NCI-H1092 treated with DMSO at 0.1 percent for 48 hours (cell line): ENCODE measurements at regions not wholly inside any gene's neighbourhood (a gene's known extent, or its start where the extent isn't known, plus 50 kb on each side); places are given as distances from the start of the nearest gene placed in this dataset.
A peak's percentile ranks its signal among the peaks of the same experiment; 100 is the strongest.
"Not testable (repeated sequence)": the region's sequence is repeated elsewhere in the genome, so short reads cannot be mapped to it uniquely, and the experiment has no call there.

ENCODE experiments used
- DNase-seq: peaks from one replicate; lab custom pipeline; 2025; lab: John Stamatoyannopoulos, UW

DNA sequence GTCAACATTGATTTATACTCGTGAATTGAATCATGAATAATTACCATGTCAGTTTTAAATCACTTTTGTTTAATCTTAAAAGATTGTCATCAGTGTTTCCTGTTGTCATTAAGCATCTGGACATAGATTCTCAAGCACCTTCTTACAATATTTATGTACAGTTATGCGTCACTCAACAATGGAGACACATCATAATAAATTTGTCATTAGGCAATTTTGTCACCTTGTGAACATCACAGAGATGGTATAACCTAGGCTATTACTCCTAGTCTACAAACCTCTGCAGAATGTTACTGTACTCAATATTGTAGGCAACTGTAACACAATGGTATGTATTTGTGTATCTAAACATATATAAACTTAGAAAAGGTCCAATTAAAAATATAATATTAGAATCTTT, 2130.9 kb upstream of the PCDH20 start:
- no peak for DNase-seq

DNA sequence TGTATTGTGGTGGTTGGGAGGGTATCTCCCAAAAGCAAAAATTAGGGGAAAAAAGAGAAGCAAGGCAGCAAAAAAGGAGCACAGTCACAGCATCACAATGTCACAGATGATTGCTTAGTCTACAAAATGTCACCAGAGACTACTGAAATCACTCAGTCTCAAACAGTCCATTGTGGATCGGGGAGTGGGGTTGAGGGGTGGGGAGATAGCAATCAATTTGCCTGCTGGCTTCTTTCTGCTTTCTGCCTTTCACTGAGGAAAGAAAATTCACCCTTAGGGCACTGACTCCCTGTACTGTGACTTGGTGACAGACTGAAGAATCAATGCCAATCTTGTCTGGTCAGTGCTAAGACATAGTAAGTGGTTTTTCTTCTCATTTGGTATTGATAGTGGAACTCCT, 2127.1 kb upstream of the PCDH20 start:
- DNase-seq, result no peak

DNA sequence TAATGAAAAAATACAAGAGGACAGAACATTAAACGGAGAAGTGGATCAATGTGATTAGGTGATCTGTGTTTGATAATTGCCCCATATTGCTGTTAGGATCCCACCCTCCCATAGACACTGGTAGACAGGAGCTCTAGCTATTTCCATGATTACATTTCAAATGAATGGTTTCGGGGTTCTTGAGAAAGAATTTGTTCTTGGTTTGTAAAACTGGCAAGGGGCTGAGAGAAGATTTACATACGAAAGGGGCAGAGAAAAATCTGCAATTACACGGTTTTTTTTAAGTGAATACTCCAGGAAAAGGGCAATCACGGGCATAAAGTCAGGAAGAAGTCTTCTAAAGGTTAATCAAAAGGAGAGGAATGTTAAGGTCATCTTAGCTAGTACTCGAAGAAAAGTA, 2125.7 kb upstream of the PCDH20 start:
- DNase-seq, result no peak

DNA sequence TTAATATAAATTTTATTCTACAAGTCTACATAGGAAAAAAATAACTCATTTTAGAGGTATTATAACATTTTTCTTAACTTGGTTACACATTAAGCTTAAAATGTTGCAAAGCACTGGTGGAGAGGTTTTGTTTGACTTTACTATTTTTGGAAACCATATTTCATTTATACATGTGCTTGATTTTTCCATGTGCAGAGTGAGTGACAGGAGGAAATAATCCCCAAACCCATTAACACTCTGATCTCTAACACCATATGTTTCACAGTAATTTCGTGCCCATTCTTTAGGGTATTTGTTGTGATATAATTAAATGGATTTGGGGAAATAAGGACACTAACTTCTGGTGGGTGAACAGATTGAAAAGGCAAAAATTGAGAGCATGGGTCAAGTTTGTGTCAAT, 2124.4 kb upstream of the PCDH20 start:
- no peak for DNase-seq

DNA sequence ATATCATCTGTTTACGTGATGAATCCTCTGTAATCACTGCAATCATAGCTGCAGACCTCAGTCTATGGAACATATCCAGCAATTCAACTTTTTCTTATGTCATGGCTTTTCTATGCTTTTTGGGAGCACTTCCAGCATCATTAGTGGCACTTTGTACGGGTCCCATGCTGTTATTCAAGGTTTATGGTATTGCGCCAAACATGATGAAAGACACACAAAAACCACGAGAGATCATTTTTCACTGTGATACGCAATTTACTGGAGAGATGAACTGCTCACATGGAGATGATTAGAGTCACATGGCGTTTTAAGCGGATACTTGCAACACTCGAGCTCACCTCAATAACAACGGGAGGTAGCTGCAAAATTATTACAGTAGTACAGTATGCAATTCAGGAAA, 2101.7 kb upstream of the PCDH20 start:
- peak; percentile 72 for DNase-seq

DNA sequence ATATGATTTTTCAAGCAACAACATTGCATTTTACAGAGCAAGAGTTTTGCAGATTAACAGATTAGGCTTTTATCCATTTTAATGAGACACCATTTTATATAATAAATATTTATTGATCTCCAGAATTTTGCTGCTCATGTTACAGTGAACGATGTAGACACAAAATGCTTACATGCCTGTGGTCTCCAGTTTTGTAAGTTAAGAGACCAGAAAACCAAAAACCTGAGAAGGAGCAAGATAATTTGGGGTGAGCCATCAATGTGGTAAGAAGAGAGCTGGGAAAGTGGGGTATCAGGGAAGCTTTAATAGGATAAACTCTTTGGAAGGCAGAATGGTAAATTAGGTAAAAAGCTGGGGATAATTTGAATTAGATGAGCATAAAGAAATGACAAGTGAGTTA, 2100.5 kb upstream of the PCDH20 start:
- DNase-seq, result no peak

DNA sequence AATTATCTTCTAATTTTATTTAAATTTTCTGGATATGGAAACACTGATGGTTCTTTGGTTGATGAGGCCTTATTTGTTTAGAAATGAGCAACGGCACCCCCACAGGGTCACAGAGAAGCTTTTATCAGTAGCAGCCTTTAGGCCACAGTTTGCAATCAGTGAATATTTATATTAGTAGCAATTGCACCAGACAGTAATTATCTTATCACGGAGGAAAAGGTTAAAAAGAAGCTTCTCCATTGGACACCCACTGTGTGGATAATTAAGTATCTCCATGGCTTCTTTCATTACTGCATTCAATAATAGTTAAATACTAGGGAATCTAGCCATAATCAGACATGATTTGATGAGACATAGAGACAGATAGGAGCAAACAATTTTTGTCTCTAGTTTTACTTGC, 2099.2 kb upstream of the PCDH20 start:
- DNase-seq, result no peak

DNA sequence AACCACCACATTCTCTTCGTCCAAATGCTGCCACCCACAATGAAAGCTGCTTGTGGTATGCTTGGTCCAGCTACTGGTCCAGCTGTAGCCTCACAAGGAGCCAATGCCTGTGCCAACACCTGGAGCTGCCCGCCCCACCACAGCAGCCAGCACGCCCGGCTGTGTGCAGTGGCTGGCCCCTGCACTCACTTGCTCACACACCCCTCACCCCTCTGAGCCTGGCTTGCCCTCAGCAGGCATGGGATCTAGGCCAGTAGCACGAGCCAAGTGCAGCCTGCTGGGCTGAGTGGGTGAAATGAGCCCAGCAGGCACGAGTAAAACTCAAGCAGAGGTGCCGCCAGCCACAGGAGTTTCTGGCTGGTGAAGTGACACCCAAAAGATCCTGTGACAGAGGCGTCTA, 2096.4 kb upstream of the PCDH20 start:
- no peak for DNase-seq

DNA sequence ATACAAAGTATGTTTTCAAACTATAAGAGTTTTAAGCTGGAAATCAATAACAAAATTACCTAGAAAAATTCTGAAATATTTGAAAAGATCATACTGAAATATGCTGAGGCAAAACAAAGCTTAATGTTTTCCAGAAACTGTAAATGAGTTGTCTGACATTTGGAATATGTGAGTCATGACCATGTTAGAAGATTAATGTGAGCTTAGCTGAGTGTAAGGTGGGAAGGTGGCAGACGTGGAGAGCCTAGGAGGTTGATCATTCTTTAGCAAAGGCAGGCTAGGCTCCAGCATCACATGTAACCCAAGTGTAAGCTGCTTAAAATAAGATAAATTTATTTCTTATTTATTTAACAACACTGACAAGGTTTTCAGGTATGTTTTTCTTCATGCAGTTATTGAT, 2086.1 kb upstream of the PCDH20 start:
- no peak for DNase-seq

DNA sequence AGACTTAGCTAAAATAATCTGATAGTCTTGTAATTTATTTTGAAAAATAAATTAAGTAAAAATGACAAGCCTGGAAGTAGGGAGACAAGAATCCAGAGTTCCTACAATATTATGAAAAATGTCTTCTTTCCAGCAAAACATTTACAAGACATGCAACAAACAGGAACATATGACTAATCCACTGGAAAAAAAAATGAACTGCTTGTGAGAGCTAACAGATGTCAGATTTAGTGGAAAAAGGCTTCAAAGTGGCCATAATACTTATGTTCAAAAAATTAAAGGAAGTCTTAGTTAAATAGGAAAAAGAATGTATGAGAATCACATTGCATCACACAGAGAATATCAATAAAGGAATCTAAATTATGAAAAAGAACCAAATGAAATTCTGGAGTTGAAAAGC, 2082.0 kb upstream of the PCDH20 start:
- DNase-seq, result no peak

DNA sequence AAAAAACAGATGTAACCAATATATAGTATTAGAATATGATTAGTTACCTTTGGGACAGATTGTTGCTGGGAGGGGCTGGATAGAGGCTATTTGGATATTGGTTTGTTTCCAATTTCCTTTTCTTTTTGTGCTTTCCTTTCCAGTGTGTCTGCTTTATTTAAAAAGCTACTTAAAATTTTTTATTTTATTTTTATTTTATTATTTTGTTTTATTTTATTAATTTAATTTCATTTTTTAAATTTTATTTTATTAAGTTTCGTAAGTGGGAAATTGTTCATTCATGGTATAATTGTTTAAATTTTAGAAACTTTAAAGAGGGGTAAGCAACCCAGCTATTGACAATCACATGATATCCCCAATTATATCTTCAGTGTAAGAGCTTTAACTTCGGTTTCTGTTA, 2077.0 kb upstream of the PCDH20 start:
- no peak for DNase-seq

DNA sequence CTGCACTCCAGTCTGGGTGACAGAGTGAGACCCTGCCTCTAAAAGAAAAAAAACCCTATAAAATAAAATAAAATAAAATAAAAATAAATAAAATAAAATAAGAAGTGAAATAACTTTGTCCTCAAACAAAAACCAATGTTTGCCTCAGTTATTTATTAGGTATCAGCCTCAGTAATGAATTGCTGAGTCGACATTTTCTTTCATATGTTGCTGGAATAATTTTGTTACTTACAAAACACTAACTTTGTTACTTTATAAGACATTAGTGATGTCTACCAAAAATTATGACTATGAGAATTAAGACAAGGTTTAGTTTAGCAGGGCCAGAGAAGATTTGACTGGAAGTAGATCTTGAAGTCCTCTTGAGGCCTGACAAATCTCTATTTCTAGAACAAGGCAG, 2074.5 kb upstream of the PCDH20 start:
- DNase-seq, result no peak

DNA sequence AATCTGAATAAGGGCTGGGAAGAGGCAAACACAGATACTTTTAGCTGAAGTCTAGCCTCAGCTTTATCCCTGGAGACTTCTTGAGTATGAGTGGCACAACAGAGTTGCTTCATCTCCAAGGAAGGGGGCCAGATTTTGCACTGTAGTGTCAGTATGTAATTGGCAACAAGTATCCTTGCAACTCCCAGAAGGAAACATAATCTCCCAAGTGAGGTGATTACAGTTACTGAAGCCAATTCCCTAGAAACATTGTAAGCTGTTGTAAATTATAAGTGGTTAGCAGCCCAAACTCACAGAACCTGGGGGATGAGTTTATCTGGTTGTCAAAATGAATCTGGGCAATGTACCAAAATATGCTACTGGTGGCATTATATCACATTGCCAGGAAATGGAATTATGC, 2065.7 kb upstream of the PCDH20 start:
- DNase-seq, result peak; percentile 26

DNA sequence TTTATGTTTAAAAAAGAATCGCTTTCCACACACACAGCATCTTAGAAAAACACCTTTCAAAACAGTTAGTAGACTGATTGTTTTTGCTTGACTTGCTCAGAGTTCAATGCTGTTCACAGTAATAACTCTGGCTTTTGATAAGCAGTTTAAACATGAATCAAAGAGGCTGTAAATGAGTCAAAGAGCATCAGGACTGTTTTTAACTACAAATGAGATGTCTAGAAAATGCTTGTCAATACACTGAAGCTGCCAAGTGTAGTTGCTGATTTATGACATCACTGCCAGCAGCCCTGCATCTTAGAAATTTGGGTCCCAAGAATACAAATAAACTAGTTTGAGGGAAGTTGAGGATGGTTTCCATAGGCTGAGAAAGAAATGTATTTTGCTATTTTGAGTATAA, 2057.1 kb upstream of the PCDH20 start:
- no peak for DNase-seq

DNA sequence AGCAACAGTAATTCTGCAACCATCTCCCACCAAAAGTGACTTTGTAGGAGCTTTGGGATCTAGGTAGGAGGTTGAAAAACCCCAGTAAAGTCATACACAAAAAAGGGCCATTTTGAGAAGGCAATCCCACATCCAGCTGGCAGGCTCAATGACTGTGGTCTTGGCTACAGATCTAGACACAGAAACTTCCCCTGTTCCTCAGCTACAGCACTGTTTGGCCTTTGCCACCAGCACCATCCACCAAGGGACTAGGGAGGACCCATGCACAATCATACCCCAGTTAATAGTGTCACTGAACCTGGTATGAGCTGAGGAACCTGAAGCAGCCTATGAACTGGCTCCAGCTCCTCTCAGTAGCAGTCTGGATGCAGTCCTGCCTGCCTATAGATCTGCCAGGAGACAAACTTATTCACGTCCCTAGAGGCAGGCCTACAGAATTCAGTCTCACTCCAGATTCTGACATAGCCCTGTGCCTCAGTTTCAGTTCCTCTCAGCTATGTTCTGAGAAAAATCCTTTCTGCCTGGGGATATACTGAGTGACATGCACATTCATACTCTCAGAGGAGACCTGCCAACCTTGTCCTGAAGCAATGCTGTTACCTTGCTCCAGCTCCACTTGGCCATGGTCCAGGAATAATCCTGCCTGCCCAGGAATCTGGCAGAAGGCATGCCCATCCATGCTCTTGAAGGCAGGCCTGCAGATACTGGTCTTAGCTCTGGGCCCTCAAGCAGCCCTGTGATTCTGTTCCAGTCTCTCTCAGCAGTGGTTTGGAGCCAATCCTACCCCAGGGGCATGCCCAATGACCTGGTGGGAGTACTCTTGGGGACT, 2048.3 kb upstream of the PCDH20 start:
- no peak for DNase-seq

DNA sequence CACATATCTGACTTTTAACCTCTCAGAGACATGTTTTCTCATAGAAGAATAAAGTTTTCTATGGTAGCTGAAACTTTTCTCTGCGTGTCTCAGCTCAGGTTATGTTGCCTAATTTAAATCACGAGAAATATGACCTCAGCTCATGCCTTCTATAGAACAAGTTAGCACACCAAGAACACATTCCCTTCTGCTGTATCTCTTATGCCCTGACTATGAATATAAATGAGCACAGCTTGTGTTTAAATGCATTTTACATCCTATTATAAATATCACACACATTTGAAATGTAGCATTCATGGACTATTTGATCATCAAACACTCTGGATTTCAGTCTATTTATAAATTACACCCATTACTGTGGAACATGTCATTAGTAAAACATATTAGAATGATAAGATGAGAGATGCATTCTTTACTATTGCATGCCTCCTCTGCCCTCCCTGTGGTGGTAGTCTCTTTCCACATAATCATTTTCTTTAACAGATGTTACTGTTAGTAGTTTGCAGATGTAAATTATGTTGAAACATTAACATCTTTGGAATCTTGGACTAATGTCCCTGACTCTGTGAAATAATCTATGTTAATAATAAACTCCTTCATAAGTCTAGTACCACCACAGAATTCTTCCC, 2044.9 kb upstream of the PCDH20 start:
- no peak for DNase-seq

DNA sequence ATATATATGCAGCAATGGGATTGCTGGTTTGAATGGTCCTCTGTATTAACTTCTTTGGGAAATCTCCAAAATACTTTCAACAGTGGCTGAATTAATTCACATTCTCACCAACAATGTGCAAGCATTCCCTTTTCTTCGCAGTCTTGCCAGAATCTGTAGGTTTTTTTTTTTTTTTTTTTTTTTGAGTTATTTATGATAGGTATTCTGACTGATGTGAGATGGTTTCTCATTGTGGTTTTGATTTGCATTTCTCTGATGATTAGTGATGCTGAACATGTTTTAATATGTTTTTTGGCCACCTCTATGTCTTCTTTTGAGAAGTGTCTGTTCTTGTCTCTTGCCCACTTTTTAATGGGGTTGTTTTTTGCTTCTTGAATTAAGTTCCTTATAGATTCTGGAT, 2041.5 kb upstream of the PCDH20 start:
- no peak for DNase-seq

DNA sequence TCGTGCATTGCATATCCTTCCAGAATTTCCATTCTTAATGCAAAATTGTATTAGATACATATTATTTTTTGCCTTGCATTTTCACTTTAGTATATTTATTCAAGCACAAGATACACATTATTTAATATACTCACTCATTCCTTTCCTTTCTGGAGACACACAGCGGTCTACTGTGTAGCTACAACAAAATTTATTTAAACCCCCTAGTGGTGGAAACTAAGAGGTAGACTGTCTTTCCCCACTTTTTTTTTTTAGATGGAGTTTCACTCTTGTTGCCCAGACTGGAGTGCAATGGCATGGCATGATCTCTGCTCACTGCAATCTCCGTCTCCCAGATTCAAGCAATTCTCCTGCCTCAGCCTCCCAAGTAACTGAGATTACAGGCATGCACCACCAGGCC, 2040.3 kb upstream of the PCDH20 start:
- DNase-seq, result no peak

DNA sequence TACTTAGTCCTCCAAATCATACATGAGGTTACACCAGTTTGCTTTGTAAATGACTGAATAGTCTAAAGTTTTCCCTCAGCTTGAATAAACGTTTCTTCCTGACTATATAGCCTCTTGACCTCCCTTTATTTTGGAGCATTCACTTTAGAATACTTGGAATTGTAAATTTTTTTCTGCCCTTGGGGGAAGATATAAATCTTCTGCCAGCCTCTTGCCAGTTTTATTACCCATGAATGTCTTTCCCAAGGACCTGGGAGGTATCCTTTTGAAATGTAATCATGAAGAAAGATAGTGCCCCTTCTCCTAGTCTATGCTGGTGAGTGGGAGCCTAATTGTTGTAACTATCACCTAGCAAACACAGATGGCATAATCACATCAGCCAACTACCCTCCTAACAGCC, 2033.9 kb upstream of the PCDH20 start:
- peak; percentile 30 for DNase-seq

DNA sequence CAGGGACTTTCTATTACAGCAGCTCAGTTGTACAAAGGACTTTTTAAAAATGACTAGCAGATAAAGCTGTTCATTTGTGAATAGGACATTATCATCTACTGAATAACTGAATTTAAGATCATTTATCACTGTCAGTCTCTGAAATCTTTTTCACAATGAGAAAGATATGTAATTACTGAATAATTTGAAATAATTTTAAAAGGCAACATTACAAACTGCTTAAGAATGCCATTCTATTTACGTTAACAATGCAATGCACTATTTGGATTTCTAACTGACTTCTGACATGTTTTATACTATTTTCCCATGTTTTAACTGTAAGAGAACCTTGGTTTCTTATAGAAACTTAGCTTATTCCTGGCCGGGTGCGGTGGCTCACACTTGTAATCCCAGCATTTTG, 2033.0 kb upstream of the PCDH20 start:
- DNase-seq, result no peak

DNA sequence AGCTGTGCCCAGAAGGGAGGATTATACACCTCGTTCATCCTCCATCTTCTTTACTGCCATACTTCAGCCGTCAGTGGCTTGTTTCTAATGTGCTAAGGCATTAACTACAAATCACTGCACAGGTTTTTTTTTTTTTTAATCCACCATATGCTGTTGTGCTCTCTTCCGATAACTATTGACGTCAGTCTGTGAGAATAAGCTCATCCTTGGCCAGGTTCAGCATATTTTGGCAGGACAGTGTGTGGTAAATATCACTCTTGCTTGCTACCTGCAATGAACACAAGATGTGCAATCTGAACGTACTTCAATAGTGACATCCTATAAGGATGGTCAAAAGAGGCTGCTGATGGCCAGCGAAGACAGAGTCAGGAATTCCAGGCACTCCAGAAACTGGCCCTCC, 2030.7 kb upstream of the PCDH20 start:
- DNase-seq, result no peak

DNA sequence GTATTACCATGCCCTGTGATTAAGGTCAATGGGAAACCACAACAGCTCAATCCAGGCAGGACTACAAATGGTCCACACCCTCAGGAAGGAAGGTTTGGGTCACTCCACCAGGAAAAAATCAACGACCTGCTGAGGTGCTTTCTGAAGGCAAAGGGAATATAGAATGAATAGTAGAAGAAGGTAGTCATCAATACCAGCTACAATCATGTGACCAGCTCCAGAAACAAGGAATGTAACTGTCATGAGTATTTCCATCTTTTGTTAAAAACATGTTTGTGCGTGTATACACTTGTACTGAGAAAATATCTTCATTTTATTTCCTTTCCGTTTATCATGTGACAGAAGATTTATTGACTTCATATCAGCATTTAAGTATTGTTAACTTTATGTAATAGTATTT, 2028.6 kb upstream of the PCDH20 start:
- not testable (repeated sequence) for DNase-seq

DNA sequence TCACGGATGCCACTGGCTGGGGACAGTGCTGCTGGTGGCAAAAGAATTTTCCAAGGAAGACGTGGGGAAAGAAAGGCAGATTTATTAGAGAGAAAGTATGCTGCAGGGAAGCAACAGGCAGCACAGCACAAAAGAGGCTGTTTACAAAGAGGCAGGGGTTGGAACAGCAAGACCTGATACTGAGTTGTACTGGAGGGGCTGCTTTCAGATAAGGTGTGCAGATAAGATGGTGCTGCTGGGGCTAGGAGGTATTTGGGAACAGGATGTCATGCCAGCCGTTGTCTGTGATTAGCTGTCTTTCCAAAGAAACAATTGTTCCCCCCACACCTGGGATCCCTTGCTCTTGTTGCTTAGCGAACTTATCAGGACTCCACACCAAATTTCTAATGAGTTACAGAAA, 2023.3 kb upstream of the PCDH20 start:
- no peak for DNase-seq

DNA sequence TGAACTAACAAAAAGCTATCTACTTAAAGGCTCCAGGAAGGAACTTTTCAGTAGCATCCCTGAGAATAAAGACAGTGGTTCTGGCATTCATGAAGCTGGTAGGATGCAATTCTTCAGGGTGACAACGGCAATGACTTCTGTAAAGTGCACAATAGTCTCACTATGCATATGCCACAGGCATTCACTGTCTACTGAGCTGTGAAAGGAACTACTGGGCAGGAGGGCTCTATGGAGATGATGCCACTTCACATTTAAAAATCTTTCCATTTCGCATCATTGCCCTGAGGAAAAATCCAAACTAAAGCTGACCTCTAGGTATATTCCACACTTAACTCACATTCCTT, 2020.6 kb upstream of the PCDH20 start:
- DNase-seq, result no peak
